DND-41 (cell line): ENCODE measurements at regions not wholly inside any gene's neighbourhood (a gene's known extent, or its start where the extent isn't known, plus 50 kb on each side); places are given as distances from the start of the nearest gene placed in this dataset.

Experiments used
- ATAC-seq: fragments of 200-7000 bp; cut with Tn5 transposase; 3 replicates; pipeline ENCODE4 v1.9.1; 2021; ENCODE audit warnings: low read depth; ENCODE audit not compliant: insufficient read depth
- DNase-seq: peaks from one replicate; pipeline ENCODE4 v3.0.0-alpha.2; 2020
- H2AFZ ChIP-seq: 2 replicates; pipeline ENCODE4 v1.6.0; 2012; ENCODE audit warnings: low read depth, low read length
- H3K27ac ChIP-seq: 2 replicates; pipeline ENCODE4 v1.5.1; 2012; ENCODE audit warnings: low read length, inconsistent platforms
- H3K27me3 ChIP-seq: fragments of 200-600 bp; sonication (generic); 2 replicates; pipeline ENCODE4 v1.6.0; 2012; ENCODE audit warnings: low read length, mild to moderate bottlenecking, inconsistent platforms; ENCODE audit not compliant: insufficient read depth, poor library complexity
- H3K36me3 ChIP-seq: 2 replicates; pipeline ENCODE4 v1.5.1; 2012; ENCODE audit warnings: low read length, inconsistent platforms; ENCODE audit not compliant: insufficient read depth
- H3K4me1 ChIP-seq: 2 replicates; pipeline ENCODE4 v1.5.1; 2012; ENCODE audit warnings: mild to moderate bottlenecking, low read length; ENCODE audit not compliant: insufficient read depth
- H3K4me2 ChIP-seq: 2 replicates; pipeline ENCODE4 v1.6.0; 2012; ENCODE audit warnings: mild to moderate bottlenecking, moderate library complexity, low read length, inconsistent platforms; ENCODE audit not compliant: insufficient read depth
- H3K4me3 ChIP-seq, 2 experiments: fragments of 200-600 bp in 1 of 2; shearing (Covaris generic) in 1 of 2; 2 replicates each; pipeline ENCODE4 v1.5.1; 2012 to 2016; ENCODE audit warnings: inconsistent platforms in 2 of 2, low read length in 2 of 2, mild to moderate bottlenecking in 2 of 2, low read depth in 1 of 2, moderate library complexity in 1 of 2
- H3K79me2 ChIP-seq: 2 replicates; pipeline ENCODE4 v1.6.0; 2012; ENCODE audit warnings: low read length, inconsistent platforms; ENCODE audit not compliant: insufficient read depth
- H3K9ac ChIP-seq: 2 replicates; pipeline ENCODE4 v1.6.0; 2012; ENCODE audit warnings: low read depth, mild to moderate bottlenecking, inconsistent platforms, low read length, moderate library complexity
- H3K9me3 ChIP-seq: 2 replicates; pipeline ENCODE4 v1.5.1; 2012; ENCODE audit warnings: low read length, moderate library complexity, mild to moderate bottlenecking, inconsistent platforms; ENCODE audit not compliant: insufficient read depth, severe bottlenecking
- H4K20me1 ChIP-seq: 2 replicates; pipeline ENCODE4 v1.6.0; 2012; ENCODE audit warnings: low read length; ENCODE audit not compliant: insufficient read depth
- EZH2 ChIP-seq: IDR thresholded peaks from 3 replicates; pipeline ENCODE4 v1.6.1; 2012; ENCODE audit warnings: borderline replicate concordance, low read depth, mild to moderate bottlenecking, moderate library complexity, low read length, inconsistent platforms; ENCODE audit not compliant: severe bottlenecking
- TF ChIP-seq, protein P1 (sequence below): IDR thresholded peaks from 2 replicates; pipeline ENCODE4 v1.5.1; 2012; ENCODE audit warnings: borderline replicate concordance, low read length, moderate library complexity, mild to moderate bottlenecking; ENCODE audit not compliant: poor library complexity, severe bottlenecking; ENCODE audit errors: extremely low read depth

DNA sequence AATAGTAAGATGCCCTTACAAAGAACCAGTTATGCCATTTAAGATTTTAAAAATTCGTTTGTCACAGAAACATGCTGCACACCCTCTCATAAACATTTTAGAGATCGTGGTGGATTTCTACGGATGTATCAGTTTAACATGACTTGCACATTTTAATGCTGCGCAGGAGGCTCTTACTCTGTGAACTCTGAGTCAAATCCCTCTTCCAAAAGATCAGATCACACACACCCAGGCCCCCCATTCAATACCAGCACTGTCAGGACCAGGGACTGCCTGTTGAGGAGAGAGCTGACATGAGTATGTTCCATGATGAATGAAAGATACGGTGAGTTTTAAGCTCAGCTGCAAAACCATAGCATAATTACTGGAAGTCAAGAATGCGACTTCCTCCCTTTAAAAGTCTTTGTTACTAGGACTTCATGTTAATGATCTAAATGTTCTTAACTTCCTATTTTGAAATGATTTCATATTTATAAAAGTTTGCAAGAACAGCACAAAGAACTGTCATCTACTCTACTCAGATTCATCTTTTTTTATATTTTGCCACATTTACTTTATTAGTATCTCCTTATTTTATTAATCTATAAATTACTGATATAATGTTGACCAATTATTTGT lies 500.2 kb downstream of the GLRX3 start:
- DNase-seq = no peak
- H3K79me2 ChIP-seq = no peaks in the 10 kb centered on the region
- no peaks in the 10 kb centered on the region for H4K20me1 ChIP-seq
- no peak overlapping the region for H3K4me3 ChIP-seq
- H3K4me1 ChIP-seq = no peaks in the 10 kb centered on the region
- no peaks in the 10 kb centered on the region for H3K9me3 ChIP-seq
- ATAC-seq = no peak
- H3K4me2 ChIP-seq = no peak overlapping the region
- H3K36me3 ChIP-seq = no peaks in the 10 kb centered on the region
- TF ChIP-seq EZH2 = no peak
- TF ChIP-seq, protein P1, sequence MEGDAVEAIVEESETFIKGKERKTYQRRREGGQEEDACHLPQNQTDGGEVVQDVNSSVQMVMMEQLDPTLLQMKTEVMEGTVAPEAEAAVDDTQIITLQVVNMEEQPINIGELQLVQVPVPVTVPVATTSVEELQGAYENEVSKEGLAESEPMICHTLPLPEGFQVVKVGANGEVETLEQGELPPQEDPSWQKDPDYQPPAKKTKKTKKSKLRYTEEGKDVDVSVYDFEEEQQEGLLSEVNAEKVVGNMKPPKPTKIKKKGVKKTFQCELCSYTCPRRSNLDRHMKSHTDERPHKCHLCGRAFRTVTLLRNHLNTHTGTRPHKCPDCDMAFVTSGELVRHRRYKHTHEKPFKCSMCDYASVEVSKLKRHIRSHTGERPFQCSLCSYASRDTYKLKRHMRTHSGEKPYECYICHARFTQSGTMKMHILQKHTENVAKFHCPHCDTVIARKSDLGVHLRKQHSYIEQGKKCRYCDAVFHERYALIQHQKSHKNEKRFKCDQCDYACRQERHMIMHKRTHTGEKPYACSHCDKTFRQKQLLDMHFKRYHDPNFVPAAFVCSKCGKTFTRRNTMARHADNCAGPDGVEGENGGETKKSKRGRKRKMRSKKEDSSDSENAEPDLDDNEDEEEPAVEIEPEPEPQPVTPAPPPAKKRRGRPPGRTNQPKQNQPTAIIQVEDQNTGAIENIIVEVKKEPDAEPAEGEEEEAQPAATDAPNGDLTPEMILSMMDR = no peak
- H3K27ac ChIP-seq = no peak overlapping the region
- H3K27me3 ChIP-seq = peaks cover 14% of the 10 kb centered on the region
- no peak overlapping the region for H2AFZ ChIP-seq
- H3K9ac ChIP-seq = no peak overlapping the region

DNA sequence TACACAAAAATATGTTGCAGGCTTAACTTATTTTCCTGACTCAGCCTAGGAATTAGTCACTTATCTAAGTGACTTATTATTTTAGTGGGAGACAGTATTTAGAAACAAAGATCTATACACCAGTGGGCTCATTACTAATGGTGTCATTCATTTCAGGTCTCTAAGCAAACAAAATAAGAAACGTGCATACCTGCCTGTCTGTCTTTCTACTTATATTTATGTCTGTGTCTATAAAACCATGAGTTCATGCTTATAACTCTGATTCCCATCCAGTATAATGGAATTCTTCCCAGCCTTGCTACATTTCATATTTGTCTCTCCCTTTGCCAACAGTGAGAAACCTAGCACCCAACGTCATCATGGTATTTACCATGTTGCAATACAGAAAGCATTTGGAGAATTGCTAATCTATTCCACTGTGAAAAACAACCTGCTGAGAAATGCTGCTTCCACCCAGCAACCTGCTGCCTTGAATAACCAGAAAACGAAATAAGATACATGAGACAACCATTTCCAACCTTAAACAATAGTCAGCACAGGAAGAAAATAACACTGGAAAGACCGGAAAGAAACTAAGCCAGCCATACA lies 501.0 kb downstream of the GLRX3 start:
- H3K27ac ChIP-seq = no peak overlapping the region
- no peaks in the 10 kb centered on the region for H3K79me2 ChIP-seq
- no peaks in the 10 kb centered on the region for H3K9me3 ChIP-seq
- H2AFZ ChIP-seq = no peak overlapping the region
- H4K20me1 ChIP-seq = no peaks in the 10 kb centered on the region
- no peaks in the 10 kb centered on the region for H3K4me1 ChIP-seq
- H3K36me3 ChIP-seq = no peaks in the 10 kb centered on the region
- TF ChIP-seq, protein P1 = no peak
- TF ChIP-seq EZH2 = no peak
- H3K27me3 ChIP-seq = peaks cover 14% of the 10 kb centered on the region
- DNase-seq = no peak
- H3K4me3 ChIP-seq = no peak overlapping the region
- H3K9ac ChIP-seq = no peak overlapping the region
- ATAC-seq = no peak
- no peak overlapping the region for H3K4me2 ChIP-seq

DNA sequence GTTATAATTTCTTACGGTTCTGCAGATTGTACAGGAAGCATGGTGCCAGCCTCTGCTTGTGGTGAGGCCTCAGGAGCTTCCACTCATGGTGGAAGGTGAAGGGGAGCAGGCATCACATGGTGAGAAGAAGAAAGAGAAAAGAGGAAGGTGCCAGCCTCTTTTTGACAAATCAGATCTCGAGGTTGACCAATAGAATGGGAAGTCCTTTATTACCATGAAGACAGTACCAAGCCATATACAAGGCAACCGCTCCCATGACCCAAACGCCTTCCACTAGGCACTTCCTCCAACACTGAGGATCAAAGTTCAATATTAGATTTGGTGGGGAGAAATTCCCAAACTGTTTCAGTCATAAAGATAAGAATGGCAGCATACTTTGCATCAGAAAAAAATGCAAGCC lies 502.8 kb downstream of the GLRX3 start:
- no peak for ATAC-seq

More for the DNA sequence above, 502.8 kb downstream of the GLRX3 start:
- H3K27me3 ChIP-seq = peaks cover 14% of the 10 kb centered on the region
- H3K27ac ChIP-seq = no peak overlapping the region
- H3K36me3 ChIP-seq = no peaks in the 10 kb centered on the region
- H3K4me3 ChIP-seq = no peak overlapping the region
- TF ChIP-seq, protein P1 = no peak
- no peak for TF ChIP-seq EZH2
- DNase-seq = no peak
- no peak overlapping the region for H3K4me2 ChIP-seq
- no peaks in the 10 kb centered on the region for H3K9me3 ChIP-seq
- H2AFZ ChIP-seq = no peak overlapping the region
- H3K4me1 ChIP-seq = no peaks in the 10 kb centered on the region
- H4K20me1 ChIP-seq = no peaks in the 10 kb centered on the region
- H3K9ac ChIP-seq = no peak overlapping the region
- no peaks in the 10 kb centered on the region for H3K79me2 ChIP-seq
